Karpas-422 (cell line): ENCODE measurements at regions not wholly inside any gene's neighbourhood (a gene's known extent, or its start where the extent isn't known, plus 50 kb on each side); places are given as distances from the start of the nearest gene placed in this dataset.
"Not testable (repeated sequence)": the region's sequence is repeated elsewhere in the genome, so short reads cannot be mapped to it uniquely, and the experiment has no call there.

ENCODE experiments used
- DNase-seq: peaks from one replicate; pipeline ENCODE4 v3.0.0-alpha.2; 2015
- H2AFZ ChIP-seq: fragments of 200-600 bp; sonication (generic); 2 replicates; pipeline ENCODE4 v1.6.1; 2014; ENCODE audit warnings: antibody characterized with exemption, low read length, mixed read lengths
- H3K27ac ChIP-seq: fragments of 200-600 bp; sonication (generic); 2 replicates; pipeline ENCODE4 v1.5.1; 2014; ENCODE audit warnings: mild to moderate bottlenecking, low read length, moderate library complexity
- H3K27me3 ChIP-seq: fragments of 200-600 bp; sonication (generic); 2 replicates; pipeline ENCODE4 v1.6.1; 2014; ENCODE audit warnings: low read length, mixed read lengths
- H3K36me3 ChIP-seq: fragments of 200-600 bp; sonication (generic); 2 replicates; pipeline ENCODE4 v1.6.1; 2014; ENCODE audit warnings: low read length, mixed read lengths; ENCODE audit not compliant: insufficient read depth
- H3K4me1 ChIP-seq: fragments of 200-600 bp; sonication (generic); 2 replicates; pipeline ENCODE4 v1.6.1; 2014; ENCODE audit warnings: mild to moderate bottlenecking, low read length, mixed read lengths
- H3K4me2 ChIP-seq: fragments of 200-600 bp; sonication (generic); 2 replicates; pipeline ENCODE4 v1.6.1; 2014; ENCODE audit warnings: low read length, low read depth, mild to moderate bottlenecking; ENCODE audit not compliant: poor library complexity, severe bottlenecking
- H3K4me3 ChIP-seq: fragments of 200-600 bp; sonication (generic); 2 replicates; pipeline ENCODE4 v1.5.1; 2014; ENCODE audit warnings: mild to moderate bottlenecking, antibody characterized with exemption, low read length, mixed read lengths
- H3K79me2 ChIP-seq: fragments of 200-600 bp; sonication (generic); 2 replicates; pipeline ENCODE4 v1.6.1; 2014; ENCODE audit warnings: mild to moderate bottlenecking, low read length, mixed read lengths
- H3K9ac ChIP-seq: fragments of 200-600 bp; sonication (generic); 2 replicates; pipeline ENCODE4 v1.6.0; 2014; ENCODE audit warnings: low read length
- H3K9me2 ChIP-seq: fragments of 200-600 bp; sonication (generic), shearing (Covaris generic); replicated peaks from 2 replicates; pipeline ENCODE4 v1.6.0; 2014; ENCODE audit warnings: mild to moderate bottlenecking, low read length, moderate library complexity; ENCODE audit not compliant: insufficient read depth
- H3K9me3 ChIP-seq: fragments of 300-700, 200-600 bp; sonication (generic); 2 replicates; pipeline ENCODE4 v1.6.1; 2014; ENCODE audit warnings: low read length, mixed read lengths
- H4K20me1 ChIP-seq: fragments of 200-600 bp; sonication (generic); 2 replicates; pipeline ENCODE4 v1.6.1; 2014; ENCODE audit warnings: mild to moderate bottlenecking, antibody characterized with exemption, low read length, low read depth; ENCODE audit not compliant: insufficient read depth

DNA sequence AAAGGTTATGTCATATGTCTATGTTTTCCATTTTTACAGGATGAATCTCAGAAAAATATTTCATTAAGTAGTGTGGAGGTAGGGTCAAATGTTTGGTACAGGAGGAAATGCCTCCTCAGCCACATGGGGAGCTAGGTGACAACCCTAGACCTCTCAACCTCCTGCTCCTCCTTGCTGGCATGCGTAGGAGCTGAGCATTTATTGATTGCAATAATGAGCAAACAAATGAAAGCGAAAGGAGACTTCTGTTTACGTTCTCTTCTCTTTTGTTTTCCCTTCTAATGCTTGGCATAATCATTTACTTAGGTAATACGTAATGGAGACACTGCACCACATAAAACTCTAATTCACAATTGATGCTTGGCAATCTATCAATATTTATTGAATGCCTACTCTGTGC lies 95.1 kb upstream of the CCBE1 start:
- Histone ChIP-seq H3K4me3 (no peak overlapping the region), H4K20me1 (no peaks in the 10 kb centered on the region), H3K36me3 (no peaks in the 10 kb centered on the region), H3K9me2 (no peaks in the 10 kb centered on the region), H3K27me3 (no peaks in the 10 kb centered on the region), H3K9me3 (no peaks in the 10 kb centered on the region), H3K4me2 (no peak overlapping the region), H2AFZ (no peak overlapping the region), H3K9ac (no peak overlapping the region), H3K27ac (no peak overlapping the region), H3K4me1 (no peaks in the 10 kb centered on the region), H3K79me2 (no peaks in the 10 kb centered on the region)
- no peak for DNase-seq

DNA sequence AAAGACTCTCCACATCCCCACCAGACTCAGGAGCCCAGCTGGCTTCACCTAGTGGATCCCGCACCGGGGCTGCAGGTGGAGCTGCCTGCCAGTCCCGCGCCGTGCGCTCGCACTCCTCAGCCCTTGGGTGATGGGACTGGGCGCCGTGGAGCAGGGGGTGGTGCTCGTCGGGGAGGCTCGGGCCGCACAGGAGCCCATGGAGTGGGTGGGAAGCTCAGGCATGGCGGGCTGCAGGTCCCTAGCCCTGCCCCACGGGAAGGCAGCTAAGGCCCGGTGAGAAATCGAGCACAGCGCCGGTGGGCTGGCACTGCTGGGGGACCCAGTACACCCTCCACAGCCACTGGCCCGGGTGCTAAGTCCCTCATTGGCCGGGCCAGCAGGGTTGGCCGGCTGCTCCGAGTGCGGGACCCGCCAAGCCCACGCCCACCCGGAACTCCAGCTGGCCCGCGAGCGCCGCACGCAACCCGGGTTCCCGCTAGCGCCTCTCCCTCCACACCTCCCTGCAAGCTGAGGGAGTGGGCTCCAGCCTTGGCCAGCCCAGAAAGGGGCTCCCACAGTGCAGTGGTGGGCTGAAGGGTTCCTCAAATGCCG lies 93.2 kb upstream of the CCBE1 start:
- not testable (repeated sequence) for H3K36me3 ChIP-seq, DNase-seq, H2AFZ ChIP-seq, H3K27ac ChIP-seq, H3K9me2 ChIP-seq, H3K27me3 ChIP-seq, H3K79me2 ChIP-seq, H3K4me3 ChIP-seq, H3K9ac ChIP-seq, H3K4me2 ChIP-seq, H4K20me1 ChIP-seq, H3K4me1 ChIP-seq, H3K9me3 ChIP-seq

DNA sequence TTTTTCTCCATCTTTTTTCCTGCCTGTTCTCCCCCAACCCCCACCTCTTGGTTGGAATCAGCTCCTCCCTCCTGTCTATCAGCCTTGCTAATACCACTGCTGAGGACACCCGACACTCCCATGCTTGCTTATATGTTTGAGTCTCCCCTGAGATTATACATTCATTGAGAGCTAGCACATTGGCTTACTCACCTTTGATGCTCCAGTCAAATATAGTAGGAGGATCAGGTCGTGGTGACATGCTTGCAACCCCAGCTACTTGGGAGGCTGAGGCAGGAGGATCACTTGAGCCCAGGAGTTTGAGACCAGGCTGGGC lies 91.5 kb upstream of the CCBE1 start:
- Histone ChIP-seq H3K9ac (no peak overlapping the region), H3K27me3 (no peaks in the 10 kb centered on the region), H3K36me3 (no peaks in the 10 kb centered on the region), H3K4me1 (no peaks in the 10 kb centered on the region), H3K4me2 (no peak overlapping the region), H3K27ac (no peak overlapping the region), H4K20me1 (no peaks in the 10 kb centered on the region), H3K9me2 (no peaks in the 10 kb centered on the region), H3K4me3 (no peak overlapping the region), H3K79me2 (no peaks in the 10 kb centered on the region), H2AFZ (no peak overlapping the region), H3K9me3 (no peaks in the 10 kb centered on the region)
- no peak for DNase-seq

DNA sequence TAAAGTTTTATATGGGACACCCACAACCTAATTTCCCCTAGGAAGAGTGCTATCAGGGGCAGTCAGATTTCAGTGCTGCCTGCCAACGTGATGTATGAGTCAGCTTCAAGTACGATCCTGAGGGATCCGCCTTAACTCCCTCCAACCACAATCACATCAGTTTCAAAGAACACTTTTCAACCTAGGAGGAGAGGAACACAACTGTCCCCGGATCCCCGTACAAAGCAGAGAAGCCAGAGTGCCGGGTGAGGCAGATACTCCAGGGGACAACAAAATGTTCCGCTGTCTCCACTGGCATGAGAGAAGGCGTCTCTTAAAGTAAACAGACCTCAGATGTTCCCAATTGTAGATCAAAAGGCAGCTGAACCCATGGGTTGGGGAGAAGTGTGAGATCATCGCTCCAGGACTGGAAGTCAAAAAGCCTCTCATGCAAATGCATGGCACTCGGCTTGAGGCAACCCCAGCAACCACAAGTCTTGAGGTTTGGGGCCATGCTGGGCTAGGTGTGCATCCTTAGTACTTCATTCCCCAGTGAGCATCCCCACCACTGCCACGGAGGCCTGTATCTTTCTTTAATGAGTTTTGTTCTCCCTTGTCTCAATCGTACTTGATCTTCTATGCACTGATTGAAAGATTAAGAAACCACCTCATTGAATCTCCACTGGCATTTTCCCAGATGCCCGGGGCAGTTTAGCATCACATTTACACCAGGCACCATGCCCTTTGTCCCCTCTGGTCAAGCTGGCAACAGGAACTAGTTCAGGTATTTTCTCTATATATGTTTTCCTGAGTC lies 91.0 kb upstream of the CCBE1 start:
- Histone ChIP-seq H3K27me3 (no peaks in the 10 kb centered on the region), H3K9me2 (no peaks in the 10 kb centered on the region), H3K4me1 (no peaks in the 10 kb centered on the region), H3K79me2 (no peaks in the 10 kb centered on the region), H4K20me1 (no peaks in the 10 kb centered on the region), H3K36me3 (no peaks in the 10 kb centered on the region), H3K9me3 (no peaks in the 10 kb centered on the region), H3K4me3 (no peak overlapping the region), H3K9ac (no peak overlapping the region), H3K4me2 (no peak overlapping the region), H3K27ac (no peak overlapping the region), H2AFZ (no peak overlapping the region)
- DNase-seq: no peak

DNA sequence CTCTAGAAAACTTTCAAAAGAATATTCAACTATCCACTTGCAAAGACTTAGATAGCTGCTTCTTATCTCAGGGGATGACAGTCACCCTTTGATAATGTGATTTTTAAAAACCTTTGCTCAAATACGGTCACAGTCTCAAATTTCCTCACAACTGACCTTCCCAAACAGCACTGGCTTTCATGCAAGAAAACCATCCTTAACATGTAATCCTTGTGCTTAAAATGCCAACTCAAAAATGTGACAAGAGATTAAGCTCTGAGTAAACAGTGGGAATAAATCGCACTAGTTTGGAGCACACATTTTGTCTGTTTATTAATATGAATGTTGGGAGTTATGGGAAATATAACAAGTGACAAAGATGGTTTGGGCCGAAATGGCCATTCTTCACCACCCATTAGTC lies 87.5 kb upstream of the CCBE1 start:
- Histone ChIP-seq H3K4me3 (no peak overlapping the region), H3K4me1 (no peaks in the 10 kb centered on the region), H3K9ac (no peak overlapping the region), H3K79me2 (no peaks in the 10 kb centered on the region), H3K27me3 (no peaks in the 10 kb centered on the region), H3K9me2 (no peaks in the 10 kb centered on the region), H4K20me1 (no peaks in the 10 kb centered on the region), H3K36me3 (no peaks in the 10 kb centered on the region), H3K27ac (no peak overlapping the region), H3K4me2 (no peak overlapping the region), H3K9me3 (no peaks in the 10 kb centered on the region), H2AFZ (no peak overlapping the region)
- DNase-seq: no peak

DNA sequence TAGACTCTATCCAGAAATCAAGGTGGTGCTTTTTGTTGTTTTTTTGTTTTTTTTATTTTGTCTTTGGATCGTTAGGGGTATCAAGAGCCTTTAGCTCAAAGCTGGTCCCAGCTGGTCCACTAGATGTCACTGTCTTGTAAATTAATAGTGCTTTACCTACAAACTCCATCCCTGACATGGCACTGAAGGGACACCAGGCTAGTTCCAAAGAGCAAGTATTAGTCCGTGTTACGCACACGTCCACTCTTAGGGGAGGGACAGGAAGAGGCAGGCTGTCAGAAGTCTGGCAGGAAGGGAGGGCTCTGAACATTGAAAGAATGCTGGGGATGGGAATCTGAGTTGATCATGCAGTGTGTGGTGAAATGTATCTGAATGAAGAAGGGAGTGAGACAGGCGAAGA lies 85.9 kb upstream of the CCBE1 start:
- Histone ChIP-seq H3K4me2 (no peak overlapping the region), H3K36me3 (no peaks in the 10 kb centered on the region)

DNA sequence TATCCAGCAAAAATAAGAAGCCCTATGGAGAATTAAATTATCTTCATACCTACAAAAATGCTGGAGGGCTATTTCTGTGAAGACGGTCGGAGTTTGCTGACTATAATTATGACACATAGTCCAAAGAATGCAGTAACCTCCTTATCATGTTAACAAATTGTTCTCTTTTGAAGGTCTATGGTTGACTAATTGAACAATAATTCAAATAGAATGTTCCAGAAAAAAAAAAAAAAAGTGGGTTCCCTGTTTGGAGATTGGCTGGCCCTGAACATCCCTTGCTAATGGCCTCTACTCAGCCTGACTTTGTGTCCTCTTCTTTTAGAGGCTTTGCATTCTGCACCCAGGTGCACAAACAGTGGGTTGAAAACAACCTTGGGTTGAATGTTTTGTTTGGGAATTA lies 82.8 kb upstream of the CCBE1 start:
- Histone ChIP-seq H3K36me3 (no peaks in the 10 kb centered on the region), H4K20me1 (no peaks in the 10 kb centered on the region), H3K27ac (no peak overlapping the region), H3K4me3 (no peak overlapping the region), H3K4me2 (no peak overlapping the region), H3K79me2 (no peaks in the 10 kb centered on the region), H3K9me3 (no peaks in the 10 kb centered on the region), H3K4me1 (no peaks in the 10 kb centered on the region), H3K9ac (no peak overlapping the region), H3K27me3 (no peaks in the 10 kb centered on the region), H3K9me2 (no peaks in the 10 kb centered on the region), H2AFZ (no peak overlapping the region)
- no peak for DNase-seq

More for the DNA sequence above, 85.9 kb upstream of the CCBE1 start:
- Histone ChIP-seq H3K4me1 (no peaks in the 10 kb centered on the region), H2AFZ (no peak overlapping the region), H3K27me3 (no peaks in the 10 kb centered on the region), H3K4me3 (no peak overlapping the region), H3K79me2 (no peaks in the 10 kb centered on the region), H3K9ac (no peak overlapping the region), H4K20me1 (no peaks in the 10 kb centered on the region), H3K27ac (no peak overlapping the region), H3K9me2 (no peaks in the 10 kb centered on the region), H3K9me3 (no peaks in the 10 kb centered on the region)
- peak; percentile 72 for DNase-seq

DNA sequence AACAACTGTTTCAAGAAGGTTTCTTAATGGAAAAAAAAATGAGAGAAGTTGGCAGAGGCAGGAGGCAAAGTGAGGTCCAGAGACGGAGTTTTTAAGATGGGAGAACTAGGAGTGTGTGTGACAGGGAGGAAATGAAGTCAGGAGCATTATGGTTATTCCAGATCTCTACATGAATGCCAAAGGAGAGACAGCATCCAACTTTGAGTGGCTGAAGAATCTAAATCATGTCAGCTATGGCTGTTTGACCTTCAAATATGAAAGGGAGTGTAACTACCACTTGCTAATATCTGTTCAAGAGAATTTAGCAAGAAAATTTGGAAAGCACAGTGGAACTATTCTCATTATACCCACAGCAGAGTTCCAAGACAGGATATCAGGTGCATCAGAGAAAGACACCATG lies 81.2 kb upstream of the CCBE1 start:
- no peaks in the 10 kb centered on the region for H3K4me1 ChIP-seq
- no peaks in the 10 kb centered on the region for H3K9me3 ChIP-seq
- H3K27ac ChIP-seq: no peak overlapping the region
- H2AFZ ChIP-seq: no peak overlapping the region
- no peaks in the 10 kb centered on the region for H4K20me1 ChIP-seq
- H3K36me3 ChIP-seq: no peaks in the 10 kb centered on the region
- no peaks in the 10 kb centered on the region for H3K79me2 ChIP-seq
- no peak for DNase-seq
- H3K9me2 ChIP-seq: no peaks in the 10 kb centered on the region
- no peaks in the 10 kb centered on the region for H3K27me3 ChIP-seq
- no peak overlapping the region for H3K4me2 ChIP-seq
- H3K4me3 ChIP-seq: no peak overlapping the region
- no peak overlapping the region for H3K9ac ChIP-seq
